GM19023 (cell line): ENCODE measurements at regions not wholly inside any gene's neighbourhood (a gene's known extent, or its start where the extent isn't known, plus 50 kb on each side); places are given as distances from the start of the nearest gene placed in this dataset.

Experiments used
- ATAC-seq: cut with Tn5 transposase; IDR thresholded peaks from one replicate; pipeline ENCODE4 v1.9.1; 2021; ENCODE audit warnings: mild to moderate bottlenecking, moderate library complexity; ENCODE audit not compliant: unreplicated experiment

DNA sequence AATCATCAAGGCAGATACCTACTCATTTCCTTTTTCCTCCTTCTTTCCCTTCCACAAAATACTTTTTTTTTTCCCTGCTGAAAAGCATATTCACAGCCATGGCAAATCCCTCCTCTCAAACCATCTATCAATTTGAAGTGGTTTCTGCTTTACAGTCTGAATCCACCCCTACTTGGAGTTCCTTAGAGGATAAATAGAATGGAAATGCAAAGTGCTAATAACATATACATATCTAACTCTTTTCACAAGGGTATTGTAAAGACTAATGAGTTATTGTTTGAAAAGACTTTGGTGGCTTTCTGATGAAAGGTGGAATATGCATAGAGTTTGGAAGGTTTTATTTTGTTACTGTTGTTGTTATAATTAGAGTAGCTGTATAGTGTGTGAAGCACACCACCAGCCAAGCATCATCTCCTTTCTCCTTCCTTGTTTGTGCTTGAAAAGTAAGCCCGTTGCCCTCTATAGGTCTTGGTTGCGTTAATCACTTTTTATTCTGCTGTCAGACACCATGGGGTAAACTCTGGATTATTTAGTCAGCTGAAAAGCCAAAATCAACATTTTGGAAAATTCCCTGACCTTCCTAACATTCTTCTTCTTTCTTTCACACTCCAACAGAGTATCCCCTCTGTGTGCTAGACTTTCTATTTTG, 2126.9 kb upstream of the CELF4 start:
- ATAC-seq = no peak

DNA sequence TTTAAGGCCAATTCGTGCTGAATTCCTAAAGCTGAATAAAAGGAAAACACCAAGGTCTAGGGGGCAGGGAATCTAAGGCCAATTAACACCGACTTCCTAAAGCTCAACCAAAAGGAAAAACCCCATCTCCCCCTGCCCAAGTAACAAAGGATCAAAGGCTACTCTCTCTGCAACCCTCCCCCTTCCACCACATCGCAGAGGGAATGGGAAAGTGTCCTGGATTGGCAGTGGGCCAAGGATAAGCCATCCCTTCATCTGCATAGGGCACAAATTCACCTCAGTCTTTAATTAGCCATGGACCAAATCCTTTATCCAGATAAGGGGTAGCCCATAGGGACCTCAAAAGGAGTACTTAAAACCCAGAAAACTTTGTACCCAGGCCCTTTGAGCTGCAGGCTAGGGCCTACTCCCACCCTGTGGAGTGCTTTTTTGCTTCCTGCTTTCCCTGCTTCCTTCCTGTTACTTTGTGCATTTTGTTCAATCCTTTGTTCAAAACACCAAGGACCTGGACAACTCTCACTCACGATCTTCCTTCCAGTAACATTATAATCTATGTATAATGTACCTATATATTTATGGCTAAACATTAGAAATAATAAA, 2119.8 kb upstream of the CELF4 start:
- ATAC-seq = no peak

DNA sequence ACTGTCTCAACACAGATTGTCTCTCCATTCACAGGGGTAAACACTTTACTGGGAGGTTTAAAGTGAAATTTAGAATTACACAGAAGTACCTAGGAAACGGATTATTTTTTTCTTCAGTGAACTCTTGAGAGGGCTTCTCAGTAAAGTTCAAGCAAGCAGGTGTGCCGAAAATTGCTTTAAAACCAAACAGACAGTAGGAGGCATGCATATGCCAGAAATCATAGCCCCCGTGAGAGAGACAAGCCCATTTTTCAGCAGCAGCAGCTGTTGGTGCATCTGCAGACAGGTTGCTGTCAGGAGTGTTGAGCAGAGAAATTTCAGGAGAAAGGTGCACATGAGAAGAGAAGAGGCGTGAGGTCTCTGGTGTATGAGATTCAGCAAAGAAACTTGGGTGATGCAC, 2115.5 kb upstream of the CELF4 start:
- ATAC-seq = no peak

DNA sequence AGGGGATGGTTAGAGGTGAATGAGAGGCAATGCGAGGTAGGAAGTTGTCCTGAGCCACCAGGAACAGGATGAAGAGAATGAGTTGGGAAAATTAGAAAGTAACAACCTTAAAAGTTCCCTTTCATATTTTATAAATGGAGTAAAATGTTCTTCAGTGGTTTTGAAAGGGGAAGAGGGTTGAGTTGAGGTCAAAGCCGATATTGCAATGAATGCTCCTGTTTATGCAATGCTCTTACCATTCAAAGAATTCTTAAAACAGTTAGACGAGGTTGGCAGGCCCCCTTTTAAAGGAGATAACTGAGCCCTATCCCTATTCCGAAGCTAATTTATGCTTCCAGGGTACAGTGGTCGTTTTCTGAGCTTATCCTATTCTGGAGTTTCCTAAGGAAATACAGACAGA, 2110.3 kb upstream of the CELF4 start:
- no peak for ATAC-seq

DNA sequence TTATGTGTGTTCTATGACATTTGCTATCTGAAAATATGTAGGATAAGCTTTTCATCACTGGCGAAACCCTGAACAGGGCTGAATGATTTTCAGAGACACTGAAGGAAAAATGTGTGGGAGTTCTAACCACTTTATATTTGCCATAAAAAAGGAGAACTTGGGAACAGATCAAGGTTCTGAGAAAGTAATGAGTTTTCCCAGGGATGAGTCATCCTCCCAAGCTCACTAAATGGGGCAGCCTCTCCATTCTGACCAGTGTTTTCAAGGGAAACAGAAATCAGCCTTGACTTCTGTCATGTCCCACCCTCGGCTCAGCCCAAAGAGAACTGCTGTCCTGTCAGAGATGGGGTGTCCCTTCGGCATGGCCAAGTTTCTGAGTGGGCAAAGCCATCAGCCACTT, 2109.8 kb upstream of the CELF4 start:
- no peak for ATAC-seq

DNA sequence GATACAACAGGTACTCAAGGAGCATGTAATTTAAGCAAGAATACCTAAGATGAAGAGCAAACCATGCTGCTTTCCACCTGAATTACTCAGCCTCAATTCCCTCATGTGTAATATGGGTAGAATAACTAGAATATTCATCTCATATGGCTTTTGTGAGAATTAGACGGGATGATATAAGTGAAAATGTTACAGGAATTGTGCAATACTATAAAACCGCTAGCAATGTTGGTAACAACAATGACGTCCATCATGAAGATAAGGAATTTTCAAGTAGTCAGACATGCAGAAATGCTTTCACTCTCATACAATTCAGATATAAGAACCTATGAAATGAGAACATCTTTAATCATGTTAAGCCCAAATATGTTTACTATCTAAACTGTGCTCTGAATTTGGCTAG, 2106.6 kb upstream of the CELF4 start:
- ATAC-seq = no peak

DNA sequence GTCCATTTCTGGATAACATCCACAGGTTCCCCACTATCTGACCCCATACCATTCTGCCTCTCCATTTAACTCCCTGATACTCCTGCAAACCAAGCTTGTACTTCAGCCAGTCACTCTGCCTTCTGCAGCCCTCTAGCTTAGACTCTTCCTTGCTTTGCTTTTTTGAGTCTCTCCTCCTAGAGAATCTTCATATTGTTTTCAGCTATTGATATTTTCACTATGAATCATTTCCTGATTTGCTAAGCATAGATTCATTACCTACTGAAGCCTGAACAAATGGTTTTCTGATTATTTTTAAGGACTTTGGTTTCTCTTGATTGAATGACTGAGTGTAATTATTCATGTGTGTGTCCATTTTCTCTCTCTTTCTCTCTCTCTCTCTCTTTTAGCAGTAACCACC, 2102.3 kb upstream of the CELF4 start:
- no peak for ATAC-seq

DNA sequence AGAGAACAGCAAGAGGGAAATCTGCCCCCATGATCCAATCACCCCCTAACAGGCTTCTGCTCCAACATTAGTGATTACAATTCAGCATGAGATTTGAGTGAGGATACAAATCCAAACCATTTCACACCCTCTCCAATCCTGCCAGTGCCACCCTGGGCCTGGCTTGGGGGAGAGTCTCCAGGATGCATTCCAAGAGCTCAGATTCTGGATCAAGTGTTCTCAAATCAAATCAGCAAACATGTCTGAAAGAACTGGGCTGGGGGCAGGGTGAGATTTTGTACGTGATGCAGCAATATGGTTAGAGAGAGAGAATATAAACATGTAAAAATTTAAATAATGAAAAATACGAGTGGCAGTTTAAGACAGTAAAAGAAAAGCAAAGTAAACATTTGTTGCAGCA, 2100.9 kb upstream of the CELF4 start:
- ATAC-seq = no peak

DNA sequence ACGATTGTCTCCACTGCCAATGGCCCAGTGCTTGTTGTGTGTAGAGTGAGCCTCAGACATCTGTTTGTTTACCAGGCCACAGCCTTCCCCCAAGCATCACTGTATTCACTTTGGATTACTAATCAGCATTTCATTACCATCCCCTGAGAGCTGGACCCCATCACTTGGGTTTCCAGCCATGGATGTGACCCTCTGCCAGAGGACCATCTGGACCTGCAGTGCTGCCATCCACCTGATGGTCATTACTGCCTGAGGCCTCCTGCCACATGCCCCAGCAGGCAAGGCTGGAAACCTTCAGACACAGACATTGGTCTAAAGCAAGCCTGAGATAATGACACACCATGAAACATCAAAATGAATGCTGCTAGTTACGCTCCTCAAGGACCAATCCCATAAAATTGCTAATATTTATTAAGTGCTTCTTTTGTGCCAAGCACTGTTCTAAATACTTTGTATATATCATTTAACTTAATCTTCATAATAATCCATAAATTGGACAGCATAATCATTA, 2096.3 kb upstream of the CELF4 start:
- no peak for ATAC-seq

DNA sequence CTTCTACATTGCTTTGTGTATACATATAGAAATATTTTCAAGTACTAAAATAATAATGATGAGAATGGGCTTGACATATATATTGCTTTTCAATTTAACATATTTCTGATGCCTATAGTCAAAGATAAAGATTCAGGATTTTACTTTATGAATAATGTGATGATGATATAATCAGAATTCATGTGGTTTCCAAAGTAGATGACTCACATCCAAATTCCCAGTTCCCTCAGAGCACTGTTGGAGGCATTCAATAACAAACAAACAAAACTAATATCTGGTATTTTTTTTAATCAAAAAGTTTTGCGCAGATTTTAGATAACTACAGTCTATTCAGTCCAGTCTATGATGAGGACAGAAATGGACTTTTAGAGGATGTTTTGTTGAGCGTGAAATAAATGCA, 2094.5 kb upstream of the CELF4 start:
- ATAC-seq = no peak

DNA sequence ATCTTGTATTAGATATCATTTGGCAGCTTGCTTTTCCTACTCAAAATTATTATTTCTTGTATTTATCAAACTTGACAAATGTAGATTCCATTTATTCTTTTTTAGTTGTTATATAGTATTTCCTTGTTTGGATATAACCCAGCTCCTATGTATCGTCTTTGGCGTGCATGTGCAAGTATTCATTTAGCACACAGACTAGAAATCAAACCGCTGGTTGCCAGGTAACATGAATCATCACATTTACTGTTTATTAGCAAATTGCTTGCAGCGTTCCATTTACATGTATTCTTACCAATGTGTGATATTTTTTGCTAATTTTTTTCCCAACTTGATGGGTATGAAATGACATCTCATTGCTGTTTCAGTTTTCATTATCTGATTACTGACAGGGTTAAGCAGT, 2089.7 kb upstream of the CELF4 start:
- no peak for ATAC-seq

DNA sequence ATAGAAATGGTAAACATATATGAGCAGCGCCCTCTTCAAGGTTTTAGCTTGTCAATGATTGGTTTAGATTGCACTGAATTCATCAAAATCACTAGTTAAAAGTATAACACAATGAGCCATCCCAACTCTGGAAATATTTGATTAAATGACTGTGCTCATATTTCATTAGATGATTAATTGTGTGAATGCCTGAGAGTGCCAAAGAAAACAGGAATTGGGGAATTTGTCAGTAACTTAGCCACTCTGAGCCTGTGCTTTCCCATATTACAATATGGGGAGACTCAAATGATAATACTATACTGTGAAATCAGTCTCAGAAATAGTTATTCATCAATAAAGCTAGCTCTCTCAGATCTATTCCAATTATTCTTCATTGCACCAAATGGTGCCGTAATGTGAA, 2087.6 kb upstream of the CELF4 start:
- ATAC-seq = no peak

DNA sequence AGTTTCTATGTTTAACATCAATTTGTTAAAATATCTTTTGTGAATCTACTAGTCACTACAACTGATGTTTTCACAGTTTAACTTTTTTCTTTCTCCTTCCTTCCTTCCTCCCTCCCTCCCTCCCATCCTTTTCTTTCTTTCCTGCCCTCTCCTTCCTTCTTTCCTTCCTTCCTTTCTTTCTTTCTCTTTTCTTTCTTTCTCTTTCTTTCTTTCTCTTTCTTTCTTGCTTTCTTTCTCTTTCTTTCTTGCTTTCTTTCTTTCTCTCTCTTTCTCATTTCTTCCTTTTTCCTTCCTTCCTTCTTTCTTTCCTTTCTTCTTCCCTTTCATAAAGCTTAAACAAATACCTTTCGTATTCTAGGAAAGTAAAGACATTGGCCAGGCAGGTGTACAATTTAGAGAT, 2083.0 kb upstream of the CELF4 start:
- no peak for ATAC-seq

DNA sequence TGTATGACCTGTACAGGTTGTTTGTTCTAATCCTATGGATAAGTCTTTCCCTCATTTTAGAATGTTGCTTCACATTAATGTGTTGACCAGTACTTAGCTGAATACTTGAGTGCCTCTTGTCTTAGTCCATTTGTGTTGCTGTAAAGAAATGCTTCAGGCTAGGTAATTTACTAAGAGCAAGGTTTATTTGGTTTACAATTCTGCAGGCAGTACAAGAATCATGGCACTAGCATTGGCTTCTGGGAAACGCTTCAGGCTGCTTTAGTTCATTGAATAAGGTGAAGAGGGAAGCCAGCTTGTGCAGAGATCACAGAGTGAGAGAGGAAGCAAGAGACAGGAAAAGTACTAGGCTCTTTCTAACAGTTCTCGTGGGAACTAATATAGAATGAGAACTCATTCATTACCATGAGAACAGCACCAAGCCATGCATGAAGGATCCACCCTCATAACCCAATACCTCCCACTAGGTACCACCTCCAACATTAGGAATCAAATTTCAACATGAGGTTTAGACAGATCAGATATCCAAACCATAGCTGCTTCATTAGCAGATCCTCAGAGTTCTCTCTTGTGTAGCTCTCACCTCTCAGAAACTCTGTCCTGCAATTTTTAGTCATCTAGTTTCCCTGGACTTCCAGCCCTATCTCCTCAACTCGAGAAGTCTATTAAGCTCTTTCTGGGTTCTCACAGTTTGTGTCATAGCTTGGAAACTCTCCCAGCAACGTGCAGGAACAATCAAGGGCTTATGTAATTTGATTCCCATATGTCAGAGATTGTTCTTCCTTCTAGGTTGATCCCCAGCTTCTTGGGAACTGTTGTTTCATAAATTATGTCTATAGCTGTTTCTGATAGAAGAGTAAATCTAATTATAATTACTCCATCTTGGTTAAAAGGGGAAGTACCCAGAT, 2082.3 kb upstream of the CELF4 start:
- ATAC-seq = no peak

DNA sequence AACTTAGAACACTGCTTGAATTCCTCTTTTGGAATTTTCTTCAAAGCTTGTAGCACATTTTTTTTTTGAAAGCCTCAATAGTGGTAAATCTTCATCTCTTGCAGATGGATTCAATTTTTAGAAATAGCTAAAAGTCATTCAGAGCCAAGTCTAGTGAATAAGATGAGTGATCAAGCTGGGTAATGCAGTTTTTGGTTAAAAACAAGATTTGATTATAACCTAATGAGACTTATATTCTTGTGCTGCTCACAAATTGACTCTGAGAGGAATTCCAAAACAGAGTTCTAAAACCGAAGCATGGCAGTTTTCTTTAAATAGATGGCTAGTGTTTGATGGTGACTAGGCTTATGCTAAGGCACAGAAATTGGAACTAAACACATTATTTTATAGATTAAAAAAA, 2072.6 kb upstream of the CELF4 start:
- ATAC-seq = no peak

DNA sequence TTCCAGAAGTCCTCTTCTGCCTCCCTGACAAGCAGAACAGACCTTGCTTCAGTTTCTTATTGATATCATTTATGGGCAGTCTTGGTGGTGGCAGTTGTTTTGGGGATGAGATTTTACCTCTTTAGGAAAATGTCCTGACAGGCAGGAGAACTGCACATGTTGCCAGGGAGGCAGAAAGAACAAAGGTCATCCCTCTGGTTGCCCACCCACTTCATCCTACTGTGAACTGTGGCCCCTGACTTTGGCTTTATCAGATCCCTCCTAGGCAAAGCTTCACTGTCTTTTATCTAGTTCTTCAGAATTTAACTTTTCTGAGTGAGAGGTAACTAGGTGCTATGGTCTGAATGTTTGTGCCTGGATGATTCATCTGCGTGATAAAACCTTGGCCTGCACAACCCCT, 2071.3 kb upstream of the CELF4 start:
- no peak for ATAC-seq

DNA sequence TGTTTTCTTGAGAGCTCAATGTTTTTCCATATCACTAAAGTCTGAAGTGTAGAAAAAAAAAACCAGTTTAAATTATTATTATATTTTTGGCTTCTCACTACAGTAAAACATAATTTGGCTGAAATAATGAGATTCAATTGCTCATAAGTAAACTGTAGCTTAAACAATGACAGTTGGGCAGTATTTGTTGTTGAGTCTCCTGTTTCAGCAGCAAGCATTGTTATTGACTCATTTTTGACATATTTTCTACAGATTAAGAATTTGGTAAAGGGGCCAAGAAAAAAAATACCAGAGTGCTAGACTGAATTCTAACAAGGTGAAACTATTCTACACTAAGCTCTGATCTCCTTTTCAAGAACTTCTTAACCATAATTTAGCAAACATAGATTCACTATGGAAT, 2070.4 kb upstream of the CELF4 start:
- no peak for ATAC-seq

DNA sequence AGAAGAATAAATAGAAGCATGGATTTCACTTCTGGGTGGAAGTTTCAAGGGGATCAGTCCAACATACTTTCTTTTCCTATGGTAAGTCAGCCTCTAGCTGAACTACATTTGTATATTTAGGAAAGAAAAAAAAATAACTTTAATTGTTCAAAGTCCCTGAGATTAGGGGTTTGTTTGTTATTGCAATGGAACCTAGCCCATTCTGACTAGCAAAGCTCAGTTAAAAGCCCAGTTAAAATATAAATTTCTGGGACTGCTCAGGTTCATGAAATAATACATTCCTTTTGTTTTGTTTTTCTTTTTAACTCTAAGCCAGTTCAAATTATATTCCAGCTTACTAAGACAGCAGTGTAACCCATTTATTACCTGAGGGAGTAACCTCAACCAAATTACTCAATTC, 2069.6 kb upstream of the CELF4 start:
- no peak for ATAC-seq

DNA sequence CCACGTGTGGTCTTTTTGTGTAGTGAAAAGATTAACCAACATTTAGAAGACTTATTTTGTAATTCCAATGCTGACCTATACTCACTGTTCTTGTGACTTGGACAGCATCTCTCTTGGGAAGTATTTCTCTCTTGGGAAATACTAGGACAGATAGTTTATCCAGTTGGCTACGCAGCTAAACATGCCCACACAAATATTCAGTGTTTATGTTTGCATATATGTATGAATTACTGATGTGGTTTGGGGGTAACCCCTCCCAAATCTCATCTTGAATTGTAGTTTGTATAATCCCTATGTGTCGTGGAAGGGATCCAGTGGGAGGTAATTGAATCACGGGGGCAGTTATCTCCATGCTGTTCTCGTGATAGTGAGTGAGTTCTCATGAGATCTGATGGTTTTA, 2062.3 kb upstream of the CELF4 start:
- no peak for ATAC-seq

DNA sequence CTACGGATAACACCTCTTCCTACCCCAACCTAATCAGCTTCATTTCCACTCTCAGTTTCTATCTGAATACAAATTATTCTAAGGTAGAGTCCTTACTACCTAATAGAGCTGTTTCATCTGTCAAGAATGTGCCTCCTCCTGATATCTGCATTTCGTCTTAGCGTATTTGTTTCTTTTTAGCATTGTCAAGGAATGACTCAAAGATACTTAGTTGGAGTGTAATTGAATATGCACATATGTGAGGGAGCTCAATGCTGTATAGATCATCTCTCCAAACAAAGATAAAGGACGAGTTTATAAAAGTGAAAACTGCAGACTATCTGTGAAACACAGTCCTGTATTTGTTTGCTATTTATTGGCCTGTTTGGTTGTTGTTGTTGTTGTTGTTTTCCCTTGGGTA, 2059.4 kb upstream of the CELF4 start:
- no peak for ATAC-seq

DNA sequence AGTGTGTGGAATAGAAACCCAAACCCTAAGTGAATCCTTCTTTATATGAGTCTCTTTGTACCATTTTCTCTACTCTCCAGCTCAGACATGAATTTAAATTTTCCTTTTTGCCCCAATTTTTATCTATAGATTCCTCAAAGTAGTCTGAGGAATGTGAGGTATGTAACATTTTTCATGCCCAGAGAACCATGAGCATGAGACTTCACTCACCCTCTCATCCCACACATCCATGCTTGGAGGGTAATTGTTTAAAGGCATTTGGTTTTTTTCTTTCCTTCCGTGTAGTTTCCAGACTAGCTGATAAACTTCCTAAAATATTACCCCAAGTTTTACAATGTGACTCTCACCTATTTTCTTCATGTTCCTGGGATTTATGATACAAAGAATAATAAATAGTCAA, 2056.8 kb upstream of the CELF4 start:
- no peak for ATAC-seq

DNA sequence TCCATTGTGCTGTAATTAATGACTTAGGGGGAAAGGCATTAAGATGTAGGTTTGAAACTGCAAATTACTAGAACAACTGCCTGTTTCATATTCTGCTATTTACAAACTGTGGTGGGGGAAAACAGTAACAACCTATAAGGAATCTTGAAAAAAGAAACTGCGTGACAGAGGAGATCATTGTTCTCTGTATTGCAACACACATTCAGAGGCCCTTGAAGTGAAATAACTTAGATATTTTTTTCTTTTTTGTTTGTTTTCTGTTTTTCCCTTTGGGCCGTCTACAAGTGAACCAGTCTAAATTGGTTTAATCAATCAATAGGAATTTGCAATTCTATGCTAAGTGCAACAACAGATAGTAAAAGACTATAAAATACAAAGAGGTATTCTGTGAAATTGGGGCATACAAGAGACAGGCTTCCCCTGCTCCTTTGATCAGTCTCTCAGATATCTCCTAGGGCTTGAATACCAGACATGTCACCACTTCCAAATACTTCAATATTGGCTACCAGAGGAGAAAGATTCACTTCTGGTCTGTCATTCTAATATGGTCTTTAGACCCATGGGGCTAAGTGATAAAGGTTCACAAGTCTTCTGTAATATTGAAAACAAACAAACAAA, 2055.1 kb upstream of the CELF4 start:
- ATAC-seq = no peak
